Transverse colon (tissue), 4 donors: ENCODE measurements at regions not wholly inside any gene's neighbourhood (a gene's known extent, or its start where the extent isn't known, plus 50 kb on each side); places are given as distances from the start of the nearest gene placed in this dataset.

Experiments
- POLR2A ChIP-seq: fragments of 450-650 bp; IDR thresholded peaks from one replicate; pipeline ENCODE4 v1.6.1; 2016; ENCODE audit warnings: antibody characterized with exemption, mild to moderate bottlenecking, moderate library complexity
- POLR2AphosphoS5 ChIP-seq, 3 donors: sonication (generic); formaldehyde crosslinking; IDR thresholded peaks; one replicate each; pipeline ENCODE4 v1.6.1; 2016; ENCODE audit warnings: antibody characterized with exemption in 3 of 3
- TF ChIP-seq, protein P1 (sequence below), 5 experiments: fragments of 200-600 bp in 3 of 5; fragments of 450-650 bp in 2 of 5; sonication (generic) in 3 of 5; IDR thresholded peaks; 1 replicate in 2 of 5; 2 replicates in 3 of 5; pipeline ENCODE4 v1.5.1; 2016 to 2017; ENCODE audit warnings: antibody characterized with exemption in 5 of 5, inconsistent platforms in 3 of 5, mild to moderate bottlenecking in 2 of 5, moderate library complexity in 1 of 5

- TF ChIP-seq, protein P1, sequence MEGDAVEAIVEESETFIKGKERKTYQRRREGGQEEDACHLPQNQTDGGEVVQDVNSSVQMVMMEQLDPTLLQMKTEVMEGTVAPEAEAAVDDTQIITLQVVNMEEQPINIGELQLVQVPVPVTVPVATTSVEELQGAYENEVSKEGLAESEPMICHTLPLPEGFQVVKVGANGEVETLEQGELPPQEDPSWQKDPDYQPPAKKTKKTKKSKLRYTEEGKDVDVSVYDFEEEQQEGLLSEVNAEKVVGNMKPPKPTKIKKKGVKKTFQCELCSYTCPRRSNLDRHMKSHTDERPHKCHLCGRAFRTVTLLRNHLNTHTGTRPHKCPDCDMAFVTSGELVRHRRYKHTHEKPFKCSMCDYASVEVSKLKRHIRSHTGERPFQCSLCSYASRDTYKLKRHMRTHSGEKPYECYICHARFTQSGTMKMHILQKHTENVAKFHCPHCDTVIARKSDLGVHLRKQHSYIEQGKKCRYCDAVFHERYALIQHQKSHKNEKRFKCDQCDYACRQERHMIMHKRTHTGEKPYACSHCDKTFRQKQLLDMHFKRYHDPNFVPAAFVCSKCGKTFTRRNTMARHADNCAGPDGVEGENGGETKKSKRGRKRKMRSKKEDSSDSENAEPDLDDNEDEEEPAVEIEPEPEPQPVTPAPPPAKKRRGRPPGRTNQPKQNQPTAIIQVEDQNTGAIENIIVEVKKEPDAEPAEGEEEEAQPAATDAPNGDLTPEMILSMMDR (IDR thresholded peaks at IDR 0.05) = no peak
- TF ChIP-seq POLR2AphosphoS5 (IDR thresholded peaks at IDR 0.05) (no peak), POLR2A (no peak)
Measured at GRCh38 chr2:71876542-71877451, 270.9 kb downstream of the CYP26B1 start.
